ENCODE measurements at regions not wholly inside any gene's neighbourhood (a gene's known extent, or its start where the extent isn't known, plus 50 kb on each side); places are given as distances from the start of the nearest gene placed in this dataset.

GRCh38 chr20:59493926-59494325, 110.4 kb upstream of the PHACTR3 start:
- TF ChIP-seq GATA2 (IDR thresholded peaks at IDR 0.05; ENCODE audit: low read depth, low read length) (no peak), GATA3 (IDR thresholded peaks at IDR 0.05; ENCODE audit: low read depth, low read length) (no peak)

All from SH-SY5Y (cell line).